ENCODE measurements at regions not wholly inside any gene's neighbourhood (a gene's known extent, or its start where the extent isn't known, plus 50 kb on each side); places are given as distances from the start of the nearest gene placed in this dataset.
A peak's percentile ranks its signal among the peaks of the same experiment; 100 is the strongest.

- DNase-seq = no peak
Observed at GRCh38 chr4:125135652-125136051, 179.1 kb upstream of the FAT4 start.

- no peak for DNase-seq
Observed at GRCh38 chr4:125132729-125133128, 182.0 kb upstream of the FAT4 start.

- no peak for DNase-seq
Observed at GRCh38 chr4:125131891-125132680, 182.7 kb upstream of the FAT4 start.

GRCh38 chr4:125125276-125125675 is 189.5 kb upstream of the FAT4 start:
- no peak for DNase-seq

- peak; percentile 32 for DNase-seq
Observed at GRCh38 chr4:125123570-125124109, 191.1 kb upstream of the FAT4 start.

- no peak for DNase-seq
Observed at GRCh38 chr4:125121581-125121980, 193.2 kb upstream of the FAT4 start.

GRCh38 chr4:125116431-125116830 is 198.3 kb upstream of the FAT4 start:
- DNase-seq = no peak

GRCh38 chr4:125115941-125116340 is 198.8 kb upstream of the FAT4 start:
- DNase-seq = no peak

GRCh38 chr4:125115476-125115875 is 199.3 kb upstream of the FAT4 start:
- DNase-seq = no peak

GRCh38 chr4:125112536-125112935 is 202.2 kb upstream of the FAT4 start:
- no peak for DNase-seq

- no peak for DNase-seq
Observed at GRCh38 chr4:125111323-125111722, 203.4 kb upstream of the FAT4 start.

- DNase-seq = no peak
Observed at GRCh38 chr4:125105561-125105960, 209.2 kb upstream of the FAT4 start.

GRCh38 chr4:125104616-125105015 is 210.1 kb upstream of the FAT4 start:
- DNase-seq = peak; percentile 14

GRCh38 chr4:125101719-125102118 is 213.0 kb upstream of the FAT4 start:
- no peak for DNase-seq

GRCh38 chr4:125097729-125098128 is 217.0 kb upstream of the FAT4 start:
- DNase-seq = peak; percentile 1

GRCh38 chr4:125096662-125097061 is 218.1 kb upstream of the FAT4 start:
- no peak for DNase-seq

GRCh38 chr4:125091541-125091940 is 223.2 kb upstream of the FAT4 start:
- DNase-seq = no peak

- DNase-seq = peak; percentile 3
Observed at GRCh38 chr4:125091101-125091500, 223.7 kb upstream of the FAT4 start.

- no peak for DNase-seq
Observed at GRCh38 chr4:125084608-125085007, 230.1 kb upstream of the FAT4 start.

- no peak for DNase-seq
Observed at GRCh38 chr4:125082729-125083417, 231.9 kb upstream of the FAT4 start.

GRCh38 chr4:125072269-125072668 is 242.5 kb upstream of the FAT4 start:
- DNase-seq = no peak

GRCh38 chr4:125070861-125071260 is 243.9 kb upstream of the FAT4 start:
- peak; percentile 46 for DNase-seq

GRCh38 chr4:125062115-125063050 is 252.4 kb upstream of the FAT4 start:
- DNase-seq = peak; percentile 12

Data from NCI-H69 (cell line).